K562 (cell line): ENCODE measurements at regions not wholly inside any gene's neighbourhood (a gene's known extent, or its start where the extent isn't known, plus 50 kb on each side); places are given as distances from the start of the nearest gene placed in this dataset.

Source experiments
- CBX2 ChIP-seq: fragments of 200-600 bp; sonication (generic); IDR thresholded peaks from one replicate; pipeline ENCODE4 v1.6.1; 2012; ENCODE audit warnings: mild to moderate bottlenecking, low read length, inconsistent platforms; ENCODE audit not compliant: insufficient read depth, poor library complexity, severe bottlenecking
- CHD7 ChIP-seq: fragments of 200-600 bp; sonication (generic); IDR thresholded peaks from one replicate; pipeline ENCODE4 v1.6.1; 2012; ENCODE audit warnings: mild to moderate bottlenecking, low read depth, low read length, inconsistent platforms
- DIDO1 ChIP-seq: fragments of 450-650 bp; IDR thresholded peaks from 2 replicates; pipeline ENCODE4 v1.6.1; 2016; ENCODE audit warnings: low read depth, missing biosample characterization, missing genetic modification characterization
- GTF2F1 ChIP-seq: IDR thresholded peaks from 2 replicates; pipeline ENCODE4 v1.6.1; 2011; ENCODE audit warnings: low read depth, low read length, improper control_type of control experiment
- NONO ChIP-seq, 2 experiments: fragments of 200-400 bp in 1 of 2; fragments of 450-650 bp in 1 of 2; formaldehyde crosslinking in 1 of 2; IDR thresholded peaks; 2 replicates each; pipeline ENCODE4 v1.6.1; 2017; ENCODE audit warnings: low read depth in 2 of 2, mild to moderate bottlenecking in 2 of 2, moderate library complexity in 2 of 2, low read length in 1 of 2

- TF ChIP-seq GTF2F1 = no peak
- TF ChIP-seq NONO (IDR thresholded peaks at IDR 0.05; ENCODE audit: low read depth in 2 of 2, low read length in 1 of 2) = no peak
- no peak for TF ChIP-seq CHD7
- TF ChIP-seq CBX2 = no peak
- TF ChIP-seq DIDO1 = no peak
Observed at GRCh38 chr4:126701756-126702155, 931.0 kb upstream of the INTU start (continued).
